Lower leg skin (tissue), 4 donors: ENCODE measurements at regions not wholly inside any gene's neighbourhood (a gene's known extent, or its start where the extent isn't known, plus 50 kb on each side); places are given as distances from the start of the nearest gene placed in this dataset.

ENCODE experiments used
- DNase-seq, 2 donors: peaks; one replicate each; pipeline ENCODE4 v3.0.0-alpha.2; 2019; ENCODE audit warnings: low spot score in 2 of 2
- H3K4me3 ChIP-seq: fragments of 200-600 bp; sonication (generic); 2 replicates; pipeline ENCODE4 v1.5.1; 2017; ENCODE audit warnings: mild to moderate bottlenecking, low read depth; ENCODE audit not compliant: poor library complexity, severe bottlenecking
- CTCF ChIP-seq, 3 donors: fragments of 450-650 bp; IDR thresholded peaks; one replicate each; pipeline ENCODE4 v1.5.1; 2016; ENCODE audit warnings: antibody characterized with exemption in 3 of 3, mild to moderate bottlenecking in 3 of 3, moderate library complexity in 2 of 3
- POLR2A ChIP-seq, 2 donors: fragments of 450-650 bp; IDR thresholded peaks; one replicate each; pipeline ENCODE4 v1.6.1; 2016 to 2017; ENCODE audit warnings: antibody characterized with exemption in 2 of 2, mild to moderate bottlenecking in 1 of 2, moderate library complexity in 1 of 2
- WGBS, 2 donors: methylation state at CpG; one replicate each; pipeline ENCODE4 v1.1.5; 2018; 5-methylcytosine and 5-hydroxymethylcytosine counted together
- intact Hi-C: fragments of 100-400 bp; cut with DNase I; formaldehyde crosslinking; loops from one replicate; pipeline ENCODE4 v1.15.0; 2023; ENCODE audit warnings: low total_unique reads

- intact Hi-C loops: no loop called here
- 88 to 90% methylated on average over 65 to 76 of the region's 100 CpGs for WGBS, 2 donors
- no peak overlapping the region for H3K4me3 ChIP-seq
- DNase-seq: peak in 1 of 2 donors; percentile 83
- no peak for TF ChIP-seq CTCF (IDR thresholded peaks at IDR 0.05)
- TF ChIP-seq POLR2A (IDR thresholded peaks at IDR 0.05): no peak
These were observed 157.6 kb downstream of the KLF13 start for GRCh38 chr15:31483986-31484951.

GRCh38 chr15:31484986-31485385, 158.4 kb downstream of the KLF13 start:
- TF ChIP-seq CTCF (IDR thresholded peaks at IDR 0.05): no peak
- no peak for TF ChIP-seq POLR2A (IDR thresholded peaks at IDR 0.05)
- intact Hi-C loops: loop anchor here (5.0 kb wide), 3 partner anchors 43 to 283 kb away; no protein-coding TSS in a partner anchor
- DNase-seq: peak in 1 of 2 donors; percentile 84
- 89 to 95% methylated on average over 5 of the region's 5 CpGs for WGBS, 2 donors
- H3K4me3 ChIP-seq: no peak overlapping the region

- DNase-seq: peak in 1 of 2 donors; percentile 80
- intact Hi-C loops: loop anchor here (5.0 kb wide), 3 partner anchors 43 to 283 kb away; no protein-coding TSS in a partner anchor
- WGBS, 2 donors: 90 to 91% methylated on average over 7 of the region's 7 CpGs
- no peak overlapping the region for H3K4me3 ChIP-seq
- no peak for TF ChIP-seq POLR2A (IDR thresholded peaks at IDR 0.05)
- TF ChIP-seq CTCF (IDR thresholded peaks at IDR 0.05): no peak
These were observed 158.8 kb downstream of the KLF13 start for GRCh38 chr15:31485431-31485830.

GRCh38 chr15:31485911-31486461, 159.4 kb downstream of the KLF13 start:
- intact Hi-C loops: loop anchor here (5.0 kb wide), 3 partner anchors 44 to 284 kb away; no protein-coding TSS in a partner anchor
- TF ChIP-seq CTCF (IDR thresholded peaks at IDR 0.05) (no peak), POLR2A (IDR thresholded peaks at IDR 0.05) (no peak)
- H3K4me3 ChIP-seq: no peak overlapping the region
- WGBS, 2 donors: 68 to 85% methylated on average over 13 to 14 of the region's 14 CpGs
- peak; percentile 16 to 83 for DNase-seq

GRCh38 chr15:31486506-31486905, 159.9 kb downstream of the KLF13 start:
- TF ChIP-seq CTCF (IDR thresholded peaks at IDR 0.05) (no peak), POLR2A (IDR thresholded peaks at IDR 0.05) (no peak)
- intact Hi-C loops: loop anchor here (5.0 kb wide), 3 partner anchors 44 to 284 kb away; no protein-coding TSS in a partner anchor
- 50% methylated on average over 10 of the region's 11 CpGs for WGBS, 2 donors
- DNase-seq: peak; percentile 27 to 84
- no peak overlapping the region for H3K4me3 ChIP-seq
